Activated CD8-positive, alpha-beta T cell treated with anti-CD3 and anti-CD28 coated beads for 36 hours (primary cell): ENCODE measurements at regions not wholly inside any gene's neighbourhood (a gene's known extent, or its start where the extent isn't known, plus 50 kb on each side); places are given as distances from the start of the nearest gene placed in this dataset.
"Not testable (repeated sequence)": the region's sequence is repeated elsewhere in the genome, so short reads cannot be mapped to it uniquely, and the experiment has no call there.

Experiments
- ATAC-seq: fragments of 200-7000 bp; cut with Tn5 transposase; one replicate; pipeline ENCODE4 v1.10.0; 2021; ENCODE audit warnings: mild to moderate bottlenecking, moderate library complexity
- CTCF ChIA-PET: fragments of 350-600 bp; sonication (Branson Sonifier 250); formaldehyde crosslinking; loops from one replicate; lab custom pipeline; 2021; ENCODE audit warnings: antibody characterized with exemption; lab: Charles Lee
- POLR2A ChIA-PET: fragments of 350-600 bp; sonication (Branson Sonifier 250); formaldehyde crosslinking; loops from one replicate; lab custom pipeline; 2021; ENCODE audit warnings: antibody characterized with exemption; lab: Charles Lee
- DNase-seq: peaks from one replicate; pipeline ENCODE4 v3.0.0-alpha.2; 2020
- H3K27ac Mint-ChIP-seq: one replicate; pipeline ENCODE4 v1.8.0; 2021; ENCODE audit warnings: mild to moderate bottlenecking, mixed read lengths
- H3K27me3 Mint-ChIP-seq: one replicate; pipeline ENCODE4 v1.8.0; 2021; ENCODE audit warnings: mixed read lengths
- H3K36me3 Mint-ChIP-seq: one replicate; pipeline ENCODE4 v1.8.0; 2021; ENCODE audit warnings: low read depth, mixed read lengths
- H3K4me1 Mint-ChIP-seq: one replicate; pipeline ENCODE4 v1.8.0; 2021; ENCODE audit warnings: low read depth, mixed read lengths
- H3K4me3 Mint-ChIP-seq: one replicate; pipeline ENCODE4 v1.8.0; 2021; ENCODE audit warnings: mild to moderate bottlenecking, moderate library complexity, mixed read lengths
- H3K9me3 Mint-ChIP-seq: one replicate; pipeline ENCODE4 v1.8.0; 2021; ENCODE audit warnings: mixed read lengths
- CTCF ChIP-seq: fragments of 200-600 bp; IDR thresholded peaks from one replicate; pipeline ENCODE4 v1.8.0; 2022; ENCODE audit warnings: antibody characterized with exemption, mild to moderate bottlenecking
- intact Hi-C: fragments of 100-400 bp; cut with micrococcal nuclease; formaldehyde crosslinking; loops from one replicate; pipeline ENCODE4 v1.10.0; 2022

GRCh38 chr14:43410631-43411030 lies 1096.5 kb downstream of the FSCB start:
- CTCF ChIA-PET: no interaction called here
- Mint-ChIP-seq H3K36me3 (no peaks in the 10 kb centered on the region), H3K27ac (no peak overlapping the region), H3K4me3 (no peak overlapping the region), H3K27me3 (no peaks in the 10 kb centered on the region), H3K4me1 (no peaks in the 10 kb centered on the region), H3K9me3 (peaks cover 3% of the 10 kb centered on the region)
- no peak for TF ChIP-seq CTCF
- DNase-seq (no peak), ATAC-seq (no peak)
- POLR2A ChIA-PET: no interaction called here
- intact Hi-C loops: no loop called here

GRCh38 chr14:43408472-43408871 lies 1098.6 kb downstream of the FSCB start:
- ChIA-PET CTCF (no interaction called here), POLR2A (no interaction called here)
- Mint-ChIP-seq H3K4me3 (no peak overlapping the region), H3K27me3 (no peaks in the 10 kb centered on the region), H3K9me3 (peaks cover 6% of the 10 kb centered on the region), H3K36me3 (no peaks in the 10 kb centered on the region), H3K27ac (no peak overlapping the region), H3K4me1 (no peaks in the 10 kb centered on the region)
- ATAC-seq (no peak), DNase-seq (no peak)
- no peak for TF ChIP-seq CTCF
- intact Hi-C loops: no loop called here

- Mint-ChIP-seq H3K4me3 (no peak overlapping the region), H3K9me3 (peaks cover 4% of the 10 kb centered on the region), H3K4me1 (no peaks in the 10 kb centered on the region), H3K36me3 (no peaks in the 10 kb centered on the region), H3K27me3 (no peaks in the 10 kb centered on the region), H3K27ac (no peak overlapping the region)
- no peak for TF ChIP-seq CTCF
- POLR2A ChIA-PET: no interaction called here
- intact Hi-C loops: no loop called here
- ATAC-seq (no peak), DNase-seq (no peak)
- CTCF ChIA-PET: no interaction called here
These were observed 1099.4 kb downstream of the FSCB start for GRCh38 chr14:43407706-43408105.

- no peaks in the 10 kb centered on the region for H3K36me3 Mint-ChIP-seq
- H3K4me3 Mint-ChIP-seq: no peak overlapping the region
- ChIA-PET CTCF (no interaction called here), POLR2A (no interaction called here)
- peaks cover 4% of the 10 kb centered on the region for H3K9me3 Mint-ChIP-seq
- no peak for DNase-seq
- TF ChIP-seq CTCF: no peak
- no peak for ATAC-seq
- no peaks in the 10 kb centered on the region for H3K27me3 Mint-ChIP-seq
- intact Hi-C loops: no loop called here
- no peaks in the 10 kb centered on the region for H3K4me1 Mint-ChIP-seq
- H3K27ac Mint-ChIP-seq: no peak overlapping the region
These were observed 1100.2 kb downstream of the FSCB start for GRCh38 chr14:43406931-43407330.

GRCh38 chr14:43399289-43399688 lies 1107.8 kb downstream of the FSCB start:
- H3K9me3 Mint-ChIP-seq: peaks cover 6% of the 10 kb centered on the region
- H3K4me3 Mint-ChIP-seq: no peak overlapping the region
- no peaks in the 10 kb centered on the region for H3K4me1 Mint-ChIP-seq
- CTCF ChIA-PET: no interaction called here
- intact Hi-C loops: no loop called here
- no peaks in the 10 kb centered on the region for H3K27me3 Mint-ChIP-seq
- ATAC-seq (no peak), DNase-seq (no peak)
- no peak for TF ChIP-seq CTCF
- H3K36me3 Mint-ChIP-seq: no peaks in the 10 kb centered on the region
- H3K27ac Mint-ChIP-seq: no peak overlapping the region
- POLR2A ChIA-PET: no interaction called here

- H3K27me3 Mint-ChIP-seq, CTCF ChIA-PET, ATAC-seq, H3K4me1 Mint-ChIP-seq, intact Hi-C loops, POLR2A ChIA-PET, H3K27ac Mint-ChIP-seq, H3K4me3 Mint-ChIP-seq, DNase-seq, H3K9me3 Mint-ChIP-seq, H3K36me3 Mint-ChIP-seq: not testable (repeated sequence)
These were observed 1136.6 kb downstream of the FSCB start for GRCh38 chr14:43370565-43370896.
